AG04449 (cell line): ENCODE measurements at regions not wholly inside any gene's neighbourhood (a gene's known extent, or its start where the extent isn't known, plus 50 kb on each side); places are given as distances from the start of the nearest gene placed in this dataset.

Experiments
- CTCF ChIA-PET: fragments of 350-600 bp; formaldehyde crosslinking; extraction: SDS; loops from one replicate; lab custom pipeline; 2021; ENCODE audit warnings: antibody characterized with exemption; lab: Yijun Ruan, JAX
- POLR2A ChIA-PET: fragments of 400-600, 350-600 bp; formaldehyde crosslinking; extraction: SDS; loops from one replicate; lab custom pipeline; 2020; ENCODE audit warnings: antibody characterized with exemption, inconsistent platforms; lab: Yijun Ruan, JAX
- DNase-seq: peaks from one replicate; pipeline ENCODE4 v3.0.0-alpha.2; 2010; ENCODE audit warnings: low read depth, low spot score
- H3K4me3 ChIP-seq: 2 replicates; pipeline ENCODE4 v1.5.1; 2011; ENCODE audit warnings: low read depth, mild to moderate bottlenecking, control low read depth, low read length
- TF ChIP-seq, protein P1 (sequence below): IDR thresholded peaks from one replicate; pipeline ENCODE4 v1.5.1; 2011; ENCODE audit warnings: mild to moderate bottlenecking, moderate library complexity, low read length, control low read depth, inconsistent platforms; ENCODE audit not compliant: insufficient read depth; ENCODE audit errors: missing control alignments

DNA sequence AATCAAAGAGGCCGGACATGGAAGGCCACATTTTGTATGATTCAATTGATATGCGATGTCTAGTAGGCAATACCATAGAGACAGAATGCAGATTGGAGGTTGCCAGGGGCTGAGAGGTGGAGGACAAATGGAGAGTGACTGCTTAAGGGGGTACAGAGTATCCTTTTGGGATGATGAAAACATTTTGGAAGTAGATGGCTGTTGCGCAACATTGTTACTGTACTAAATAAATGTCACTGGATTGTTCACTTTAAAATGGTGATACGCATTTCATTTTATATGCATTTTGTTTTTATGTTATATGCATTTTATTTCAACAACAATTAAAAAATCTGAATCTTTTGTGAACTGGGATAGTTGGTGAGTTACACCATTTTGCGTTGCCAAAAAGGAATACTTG lies 99.7 kb upstream of the AGBL1 start:
- H3K4me3 ChIP-seq, result no peak overlapping the region
- CTCF ChIA-PET, result no interaction called here
- POLR2A ChIA-PET, result no interaction called here
- TF ChIP-seq, protein P1, sequence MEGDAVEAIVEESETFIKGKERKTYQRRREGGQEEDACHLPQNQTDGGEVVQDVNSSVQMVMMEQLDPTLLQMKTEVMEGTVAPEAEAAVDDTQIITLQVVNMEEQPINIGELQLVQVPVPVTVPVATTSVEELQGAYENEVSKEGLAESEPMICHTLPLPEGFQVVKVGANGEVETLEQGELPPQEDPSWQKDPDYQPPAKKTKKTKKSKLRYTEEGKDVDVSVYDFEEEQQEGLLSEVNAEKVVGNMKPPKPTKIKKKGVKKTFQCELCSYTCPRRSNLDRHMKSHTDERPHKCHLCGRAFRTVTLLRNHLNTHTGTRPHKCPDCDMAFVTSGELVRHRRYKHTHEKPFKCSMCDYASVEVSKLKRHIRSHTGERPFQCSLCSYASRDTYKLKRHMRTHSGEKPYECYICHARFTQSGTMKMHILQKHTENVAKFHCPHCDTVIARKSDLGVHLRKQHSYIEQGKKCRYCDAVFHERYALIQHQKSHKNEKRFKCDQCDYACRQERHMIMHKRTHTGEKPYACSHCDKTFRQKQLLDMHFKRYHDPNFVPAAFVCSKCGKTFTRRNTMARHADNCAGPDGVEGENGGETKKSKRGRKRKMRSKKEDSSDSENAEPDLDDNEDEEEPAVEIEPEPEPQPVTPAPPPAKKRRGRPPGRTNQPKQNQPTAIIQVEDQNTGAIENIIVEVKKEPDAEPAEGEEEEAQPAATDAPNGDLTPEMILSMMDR, result no peak
- DNase-seq, result no peak

DNA sequence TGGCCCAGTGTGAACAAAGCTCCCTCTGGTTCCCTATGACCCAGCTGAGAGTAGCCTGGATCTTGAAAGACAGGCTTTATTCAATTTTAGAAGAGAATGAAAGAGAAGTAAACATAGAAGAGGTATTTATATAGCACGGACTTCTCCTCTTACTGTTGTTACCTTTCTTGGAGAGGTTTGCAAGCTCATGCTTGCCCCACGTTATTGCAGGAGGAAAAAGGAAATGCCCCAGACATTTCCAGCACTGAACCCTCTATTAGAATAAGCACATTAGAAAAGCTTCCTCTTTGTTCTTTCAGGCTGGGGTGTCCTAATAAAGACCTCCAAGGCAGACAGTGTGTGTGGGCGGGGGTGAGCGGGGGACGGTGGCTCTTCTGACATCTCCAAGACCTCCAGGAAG lies 98.7 kb upstream of the AGBL1 start:
- POLR2A ChIA-PET, result no interaction called here
- CTCF ChIA-PET, result no interaction called here
- DNase-seq, result no peak
- H3K4me3 ChIP-seq, result no peak overlapping the region
- TF ChIP-seq, protein P1, result no peak

DNA sequence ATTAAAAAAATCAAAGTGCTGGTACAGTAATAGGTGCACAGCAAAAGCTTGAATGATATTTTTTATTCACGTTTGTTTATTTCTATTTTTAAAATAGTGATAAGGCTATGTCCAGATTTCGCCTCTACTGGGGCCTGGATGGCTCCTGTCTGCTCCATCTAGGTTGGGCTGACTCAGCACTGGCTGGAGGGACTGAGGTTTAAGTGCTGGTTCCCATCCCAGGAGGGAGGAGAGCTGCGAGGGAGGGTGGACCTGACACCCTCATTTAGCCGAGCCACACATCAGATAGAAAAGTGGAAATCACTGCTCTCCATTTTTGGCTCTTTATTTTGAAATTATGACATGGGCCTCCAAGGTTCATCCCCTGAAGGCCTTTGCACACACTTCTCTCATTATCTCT lies 95.4 kb upstream of the AGBL1 start:
- TF ChIP-seq, protein P1, result no peak
- no peak overlapping the region for H3K4me3 ChIP-seq
- no peak for DNase-seq
- POLR2A ChIA-PET, result no interaction called here
- CTCF ChIA-PET, result no interaction called here

DNA sequence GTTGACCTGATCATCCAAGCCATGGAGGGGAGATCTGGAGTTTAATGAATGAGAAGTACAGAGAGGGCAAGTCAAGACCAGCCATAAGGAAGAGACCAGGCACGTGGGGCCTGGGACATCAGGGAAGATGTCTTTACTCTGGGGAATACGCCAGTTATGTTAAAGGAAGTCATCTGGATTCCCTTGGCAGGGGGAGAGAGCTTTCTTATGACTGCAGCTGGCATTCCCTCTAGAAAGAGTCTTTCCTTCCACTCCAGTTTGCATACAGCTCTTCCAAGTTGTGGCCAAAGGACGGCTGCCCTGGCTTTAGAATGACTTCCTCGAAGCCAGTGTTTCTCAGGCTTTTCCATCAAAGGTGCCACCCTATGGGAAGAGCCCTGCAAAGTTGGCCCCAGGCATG lies 93.6 kb upstream of the AGBL1 start:
- no peak overlapping the region for H3K4me3 ChIP-seq
- DNase-seq, result no peak
- ChIA-PET CTCF (no interaction called here), POLR2A (no interaction called here)
- TF ChIP-seq, protein P1, result no peak

GRCh38 chr15:85986741-85987140 lies 92.9 kb upstream of the AGBL1 start:
- POLR2A ChIA-PET, result no interaction called here
- no peak overlapping the region for H3K4me3 ChIP-seq
- TF ChIP-seq, protein P1, result no peak
- CTCF ChIA-PET, result no interaction called here
- DNase-seq, result no peak

GRCh38 chr15:85988741-85989140 lies 90.9 kb upstream of the AGBL1 start:
- TF ChIP-seq, protein P1, result no peak
- POLR2A ChIA-PET, result no interaction called here
- H3K4me3 ChIP-seq, result no peak overlapping the region
- DNase-seq, result no peak
- CTCF ChIA-PET, result no interaction called here
